Ascending aorta (tissue), 2 donors: ENCODE measurements at regions not wholly inside any gene's neighbourhood (a gene's known extent, or its start where the extent isn't known, plus 50 kb on each side); places are given as distances from the start of the nearest gene placed in this dataset.

Experiments used
- DNase-seq, 2 donors: peaks; one replicate each; pipeline ENCODE4 v3.0.0-alpha.2; 2019; ENCODE audit warnings: low spot score in 2 of 2
- H3K27ac ChIP-seq, 2 donors: fragments of 200-600 bp; sonication (generic); one replicate each; pipeline ENCODE4 v1.5.1; 2016 to 2017; ENCODE audit warnings: mild to moderate bottlenecking in 1 of 2
- H3K27me3 ChIP-seq: fragments of 200-600 bp; sonication (generic); one replicate; pipeline ENCODE4 v1.5.1; 2017
- H3K36me3 ChIP-seq, 2 donors: fragments of 200-600 bp; sonication (generic); one replicate each; pipeline ENCODE4 v1.5.1; 2016
- H3K4me1 ChIP-seq, 2 donors: fragments of 200-600 bp; sonication (generic); one replicate each; pipeline ENCODE4 v1.5.1; 2016 to 2017; ENCODE audit warnings: mild to moderate bottlenecking in 1 of 2
- H3K4me3 ChIP-seq, 2 donors: fragments of 200-600 bp; sonication (generic); one replicate each; pipeline ENCODE4 v1.5.1; 2016 to 2017; ENCODE audit warnings: mild to moderate bottlenecking in 1 of 2
- H3K9me3 ChIP-seq, 2 donors: fragments of 200-600 bp; sonication (generic); one replicate each; pipeline ENCODE4 v1.5.1; 2016
- intact Hi-C: fragments of 100-400 bp; cut with DNase I; formaldehyde crosslinking; loops from one replicate; pipeline ENCODE4 v1.15.1; 2023
- TF ChIP-seq, protein P1 (sequence below), 3 experiments: fragments of 200-600 bp in 2 of 3; fragments of 450-650 bp in 1 of 3; sonication (generic) in 2 of 3; IDR thresholded peaks; one replicate each; pipeline ENCODE4 v1.5.1; 2016 to 2019; ENCODE audit warnings: antibody characterized with exemption in 3 of 3, mild to moderate bottlenecking in 1 of 3, moderate library complexity in 1 of 3

DNA sequence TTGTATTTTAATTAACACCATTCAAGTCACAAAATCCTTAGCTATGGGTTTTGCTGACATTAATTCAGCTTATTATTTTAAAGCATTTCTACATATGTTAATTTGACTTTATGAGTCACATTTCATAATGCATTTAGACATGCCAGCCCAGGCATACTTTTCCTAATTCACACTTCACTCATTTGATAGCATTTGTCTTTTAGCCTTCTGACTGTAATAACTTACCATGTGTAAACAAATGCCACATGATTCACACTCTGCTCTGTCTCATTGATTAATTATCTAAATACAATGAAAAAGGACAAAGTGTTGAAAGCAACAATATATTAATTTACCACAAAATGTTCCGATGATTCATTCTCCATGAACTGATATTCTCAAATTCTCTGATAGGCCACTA lies 927.8 kb upstream of the EPHA6 start:
- TF ChIP-seq, protein P1, sequence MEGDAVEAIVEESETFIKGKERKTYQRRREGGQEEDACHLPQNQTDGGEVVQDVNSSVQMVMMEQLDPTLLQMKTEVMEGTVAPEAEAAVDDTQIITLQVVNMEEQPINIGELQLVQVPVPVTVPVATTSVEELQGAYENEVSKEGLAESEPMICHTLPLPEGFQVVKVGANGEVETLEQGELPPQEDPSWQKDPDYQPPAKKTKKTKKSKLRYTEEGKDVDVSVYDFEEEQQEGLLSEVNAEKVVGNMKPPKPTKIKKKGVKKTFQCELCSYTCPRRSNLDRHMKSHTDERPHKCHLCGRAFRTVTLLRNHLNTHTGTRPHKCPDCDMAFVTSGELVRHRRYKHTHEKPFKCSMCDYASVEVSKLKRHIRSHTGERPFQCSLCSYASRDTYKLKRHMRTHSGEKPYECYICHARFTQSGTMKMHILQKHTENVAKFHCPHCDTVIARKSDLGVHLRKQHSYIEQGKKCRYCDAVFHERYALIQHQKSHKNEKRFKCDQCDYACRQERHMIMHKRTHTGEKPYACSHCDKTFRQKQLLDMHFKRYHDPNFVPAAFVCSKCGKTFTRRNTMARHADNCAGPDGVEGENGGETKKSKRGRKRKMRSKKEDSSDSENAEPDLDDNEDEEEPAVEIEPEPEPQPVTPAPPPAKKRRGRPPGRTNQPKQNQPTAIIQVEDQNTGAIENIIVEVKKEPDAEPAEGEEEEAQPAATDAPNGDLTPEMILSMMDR (IDR thresholded peaks at IDR 0.05) = no peak
- Histone ChIP-seq H3K27me3 (no peaks in the 10 kb centered on the region), H3K4me1 (no peaks in the 10 kb centered on the region), H3K9me3 (no peaks in the 10 kb centered on the region), H3K36me3 (no peaks in the 10 kb centered on the region), H3K27ac (no peak overlapping the region), H3K4me3 (no peak overlapping the region)
- DNase-seq = no peak
- intact Hi-C loops = no loop called here

DNA sequence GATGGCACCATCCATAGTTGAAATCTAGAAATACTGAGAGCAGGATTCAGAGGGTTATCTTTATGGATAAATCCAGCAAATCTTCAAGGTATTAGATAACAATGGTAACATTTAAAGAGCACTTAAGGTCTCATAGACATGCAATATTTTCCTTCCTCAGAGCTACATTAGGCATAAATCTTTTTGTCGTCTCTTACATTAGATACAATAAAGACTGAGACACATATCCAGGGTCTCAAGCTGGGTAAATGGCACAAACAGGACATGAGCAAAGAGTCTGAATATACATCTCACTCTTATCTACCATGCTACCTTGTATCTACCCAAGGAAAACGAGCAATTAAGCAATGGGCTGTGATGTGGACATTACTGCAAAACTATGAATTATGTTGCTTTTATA lies 927.3 kb upstream of the EPHA6 start:
- no peak overlapping the region for H3K27ac ChIP-seq
- TF ChIP-seq, protein P1 (IDR thresholded peaks at IDR 0.05) = no peak
- no peaks in the 10 kb centered on the region for H3K27me3 ChIP-seq
- DNase-seq = no peak
- intact Hi-C loops = no loop called here
- no peak overlapping the region for H3K4me3 ChIP-seq
- no peaks in the 10 kb centered on the region for H3K4me1 ChIP-seq
- H3K36me3 ChIP-seq = no peaks in the 10 kb centered on the region
- H3K9me3 ChIP-seq = peaks cover 0 to 4% of the 10 kb centered on the region in 2 donors

DNA sequence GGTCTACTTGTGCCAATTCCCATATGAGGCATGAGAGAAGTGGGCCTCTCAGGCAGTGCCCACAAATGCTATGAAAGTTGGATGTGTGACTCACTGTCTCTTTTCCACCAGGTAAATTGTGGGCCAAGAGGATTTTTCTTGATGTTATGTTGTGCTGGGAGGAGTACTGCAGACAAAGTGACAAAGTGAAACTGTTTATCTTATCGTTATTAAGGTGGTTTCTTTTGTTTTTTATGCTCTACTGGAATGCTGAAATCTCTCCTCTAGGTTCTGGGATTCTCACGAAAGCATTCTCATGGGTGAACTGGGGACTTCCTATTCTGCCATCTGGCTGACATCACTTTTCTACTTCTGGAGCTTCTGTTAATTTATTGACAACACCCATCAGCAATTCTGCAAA lies 919.6 kb upstream of the EPHA6 start:
- intact Hi-C loops = no loop called here
- no peak for DNase-seq
- Histone ChIP-seq H3K27me3 (no peaks in the 10 kb centered on the region), H3K27ac (no peak overlapping the region), H3K4me3 (no peak overlapping the region), H3K36me3 (no peaks in the 10 kb centered on the region), H3K9me3 (peaks cover 4 to 7% of the 10 kb centered on the region in 2 donors), H3K4me1 (no peaks in the 10 kb centered on the region)
- TF ChIP-seq, protein P1 (IDR thresholded peaks at IDR 0.05) = no peak

DNA sequence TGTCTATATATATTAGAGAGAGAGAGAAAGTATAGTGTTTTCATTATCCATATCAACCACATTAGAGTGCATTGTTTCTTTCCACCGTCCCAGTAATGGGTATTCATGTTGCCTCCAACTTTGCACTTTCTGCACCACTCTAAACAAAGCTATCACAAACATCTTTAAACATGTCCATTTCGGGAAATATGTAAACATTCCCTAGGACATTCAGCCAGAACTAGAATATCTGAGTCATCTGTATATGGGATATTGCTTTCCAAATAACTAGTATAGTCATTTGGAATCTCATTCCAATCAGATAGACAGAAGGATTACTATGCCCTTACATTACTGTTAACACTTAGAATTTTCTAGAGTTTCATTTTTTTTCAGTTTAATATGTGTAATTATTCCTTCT lies 914.9 kb upstream of the EPHA6 start:
- H3K36me3 ChIP-seq = no peaks in the 10 kb centered on the region
- H3K27ac ChIP-seq = no peak overlapping the region
- TF ChIP-seq, protein P1 (IDR thresholded peaks at IDR 0.05) = no peak
- DNase-seq = no peak
- no peaks in the 10 kb centered on the region for H3K9me3 ChIP-seq
- no peak overlapping the region for H3K4me3 ChIP-seq
- H3K4me1 ChIP-seq = no peaks in the 10 kb centered on the region
- intact Hi-C loops = no loop called here
- no peaks in the 10 kb centered on the region for H3K27me3 ChIP-seq

DNA sequence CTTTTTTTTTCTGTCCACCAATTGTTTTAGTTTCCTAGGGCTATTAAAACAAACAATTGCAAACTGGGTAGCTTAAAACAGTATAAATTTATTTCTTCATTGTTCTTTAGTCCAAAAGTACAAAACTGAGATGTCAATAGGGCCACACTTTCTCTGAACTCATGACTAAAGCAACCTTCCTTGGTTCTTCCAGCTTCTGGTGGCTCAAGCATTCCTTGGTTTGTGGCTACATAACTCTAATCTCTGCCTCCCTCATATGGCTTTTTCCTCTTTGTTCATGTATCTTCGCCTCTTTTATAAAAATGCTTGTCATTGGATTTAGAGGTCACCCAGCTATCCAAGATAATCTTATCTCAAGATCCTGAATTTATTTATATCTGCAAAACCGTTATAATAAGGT lies 914.5 kb upstream of the EPHA6 start:
- Histone ChIP-seq H3K9me3 (no peaks in the 10 kb centered on the region), H3K27me3 (no peaks in the 10 kb centered on the region), H3K4me1 (no peaks in the 10 kb centered on the region), H3K27ac (no peak overlapping the region), H3K36me3 (no peaks in the 10 kb centered on the region), H3K4me3 (no peak overlapping the region)
- TF ChIP-seq, protein P1 (IDR thresholded peaks at IDR 0.05) = no peak
- DNase-seq = no peak
- intact Hi-C loops = no loop called here

DNA sequence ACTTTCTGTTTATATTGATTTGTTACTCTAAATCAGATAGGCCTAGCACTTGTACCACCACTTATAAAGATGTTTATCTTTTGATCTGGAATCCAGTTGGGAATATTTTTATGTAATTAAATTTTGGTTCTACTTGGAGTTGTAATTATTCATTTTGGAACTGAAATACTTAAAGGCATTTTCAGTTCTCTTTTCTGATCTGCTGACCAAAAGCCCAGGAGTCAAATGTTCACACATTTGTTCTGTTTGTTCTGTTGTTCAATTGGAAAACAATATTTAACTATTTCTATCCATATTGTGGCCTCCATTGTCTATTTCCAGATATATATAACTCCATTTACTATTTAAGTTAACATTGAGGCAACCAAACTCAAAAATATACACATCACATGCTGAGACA lies 912.4 kb upstream of the EPHA6 start:
- DNase-seq = no peak
- H3K4me3 ChIP-seq = no peak overlapping the region
- H3K36me3 ChIP-seq = no peaks in the 10 kb centered on the region
- no peaks in the 10 kb centered on the region for H3K27me3 ChIP-seq
- intact Hi-C loops = no loop called here
- H3K4me1 ChIP-seq = no peaks in the 10 kb centered on the region
- no peak overlapping the region for H3K27ac ChIP-seq
- TF ChIP-seq, protein P1 (IDR thresholded peaks at IDR 0.05) = no peak
- H3K9me3 ChIP-seq = no peaks in the 10 kb centered on the region
